ENCODE measurements at regions not wholly inside any gene's neighbourhood (a gene's known extent, or its start where the extent isn't known, plus 50 kb on each side); places are given as distances from the start of the nearest gene placed in this dataset.

GRCh38 chr7:27405780-27406179, 163.2 kb downstream of the EVX1 start:
- H3K79me2 ChIP-seq (ENCODE audit: insufficient read depth, low read depth): no peaks in the 10 kb centered on the region
- H4K20me1 ChIP-seq (ENCODE audit: insufficient read depth): no peaks in the 10 kb centered on the region
- H3K27me3 ChIP-seq (ENCODE audit: insufficient read depth, low read depth): no peaks in the 10 kb centered on the region
- H3K27ac ChIP-seq: no peak overlapping the region
- H3K4me1 ChIP-seq (ENCODE audit: low read depth, poor library complexity, severe bottlenecking): no peaks in the 10 kb centered on the region
- TF ChIP-seq CTCF (conservative IDR thresholded peaks at IDR 0.05; ENCODE audit: low read depth, low read length): no peak
- no peak overlapping the region for H3K4me2 ChIP-seq
- no peak overlapping the region for H3K9ac ChIP-seq
- no peak overlapping the region for H3K4me3 ChIP-seq (IDR thresholded peaks at IDR 0.05; ENCODE audit: insufficient read depth, low read depth, low read length)
- no peaks in the 10 kb centered on the region for H3K36me3 ChIP-seq (ENCODE audit: insufficient read depth)
- no peak overlapping the region for H2AFZ ChIP-seq (ENCODE audit: low read depth)

- Histone ChIP-seq H4K20me1 (ENCODE audit: insufficient read depth) (no peaks in the 10 kb centered on the region), H3K36me3 (ENCODE audit: insufficient read depth) (no peaks in the 10 kb centered on the region), H2AFZ (ENCODE audit: low read depth) (no peak overlapping the region), H3K9ac (no peak overlapping the region), H3K27ac (no peak overlapping the region), H3K4me3 (IDR thresholded peaks at IDR 0.05; ENCODE audit: insufficient read depth, low read depth, low read length) (no peak overlapping the region), H3K4me2 (no peak overlapping the region), H3K27me3 (ENCODE audit: insufficient read depth, low read depth) (no peaks in the 10 kb centered on the region), H3K79me2 (ENCODE audit: insufficient read depth, low read depth) (no peaks in the 10 kb centered on the region), H3K4me1 (ENCODE audit: low read depth, poor library complexity, severe bottlenecking) (no peaks in the 10 kb centered on the region)
- no peak for TF ChIP-seq CTCF (conservative IDR thresholded peaks at IDR 0.05; ENCODE audit: low read depth, low read length)
These were observed 166.7 kb downstream of the EVX1 start for GRCh38 chr7:27409311-27409710.

GRCh38 chr7:27409776-27410175, 167.2 kb downstream of the EVX1 start:
- H4K20me1 ChIP-seq (ENCODE audit: insufficient read depth): no peaks in the 10 kb centered on the region
- no peak overlapping the region for H2AFZ ChIP-seq (ENCODE audit: low read depth)
- no peak overlapping the region for H3K4me2 ChIP-seq
- no peak for TF ChIP-seq CTCF (conservative IDR thresholded peaks at IDR 0.05; ENCODE audit: low read depth, low read length)
- H3K27me3 ChIP-seq (ENCODE audit: insufficient read depth, low read depth): no peaks in the 10 kb centered on the region
- H3K36me3 ChIP-seq (ENCODE audit: insufficient read depth): no peaks in the 10 kb centered on the region
- H3K4me3 ChIP-seq (IDR thresholded peaks at IDR 0.05; ENCODE audit: insufficient read depth, low read depth, low read length): no peak overlapping the region
- no peak overlapping the region for H3K27ac ChIP-seq
- no peaks in the 10 kb centered on the region for H3K79me2 ChIP-seq (ENCODE audit: insufficient read depth, low read depth)
- no peaks in the 10 kb centered on the region for H3K4me1 ChIP-seq (ENCODE audit: low read depth, poor library complexity, severe bottlenecking)
- H3K9ac ChIP-seq: no peak overlapping the region

- H3K27ac ChIP-seq: no peak overlapping the region
- H3K4me3 ChIP-seq (IDR thresholded peaks at IDR 0.05; ENCODE audit: insufficient read depth, low read depth, low read length): no peak overlapping the region
- no peaks in the 10 kb centered on the region for H3K4me1 ChIP-seq (ENCODE audit: low read depth, poor library complexity, severe bottlenecking)
- H3K79me2 ChIP-seq (ENCODE audit: insufficient read depth, low read depth): no peaks in the 10 kb centered on the region
- no peaks in the 10 kb centered on the region for H3K27me3 ChIP-seq (ENCODE audit: insufficient read depth, low read depth)
- H3K4me2 ChIP-seq: no peak overlapping the region
- no peak for TF ChIP-seq CTCF (conservative IDR thresholded peaks at IDR 0.05; ENCODE audit: low read depth, low read length)
- no peak overlapping the region for H3K9ac ChIP-seq
- H4K20me1 ChIP-seq (ENCODE audit: insufficient read depth): no peaks in the 10 kb centered on the region
- H3K36me3 ChIP-seq (ENCODE audit: insufficient read depth): no peaks in the 10 kb centered on the region
- no peak overlapping the region for H2AFZ ChIP-seq (ENCODE audit: low read depth)
These were observed 168.4 kb downstream of the EVX1 start for GRCh38 chr7:27410812-27411544.
